Heart left ventricle (tissue), 16 donors: ENCODE measurements at regions not wholly inside any gene's neighbourhood (a gene's known extent, or its start where the extent isn't known, plus 50 kb on each side); places are given as distances from the start of the nearest gene placed in this dataset.

Experiments used
- ATAC-seq, 4 donors: fragments of 200-7000 bp; cut with Tn5 transposase; one replicate each; pipeline ENCODE4 v1.9.1; 2020 to 2022; ENCODE audit warnings: moderate library complexity in 4 of 4, mild to moderate bottlenecking in 3 of 4, moderate number of reproducible peaks in 1 of 4
- DNase-seq, 5 donors: peaks; one replicate each; pipeline ENCODE4 v3.0.0-alpha.2; 2020
- H3K27ac ChIP-seq, 12 donors: fragments of 200-600 bp; sonication (generic) in 4 of 12; one replicate each; pipeline versions ENCODE4 v1.5.0 to v1.8.0; 2016 to 2022; ENCODE audit warnings: mild to moderate bottlenecking in 2 of 12
- H3K27me3 ChIP-seq, 9 donors: fragments of 200-600 bp; sonication (generic) in 2 of 9; one replicate each; pipeline versions ENCODE4 v1.5.1 to v1.8.0; 2016 to 2022; ENCODE audit warnings: mild to moderate bottlenecking in 3 of 9
- H3K36me3 ChIP-seq, 9 donors: fragments of 200-600 bp; sonication (generic) in 2 of 9; one replicate each; pipeline versions ENCODE4 v1.5.0 to v1.8.0; 2018 to 2022; ENCODE audit warnings: mild to moderate bottlenecking in 2 of 9
- H3K4me1 ChIP-seq, 12 donors: fragments of 200-600 bp; sonication (generic) in 4 of 12; one replicate each; pipeline versions ENCODE4 v1.5.0 to v1.8.0; 2016 to 2022; ENCODE audit warnings: mild to moderate bottlenecking in 3 of 12
- H3K4me3 ChIP-seq, 12 donors: fragments of 200-600 bp; sonication (generic) in 4 of 12; one replicate each; pipeline versions ENCODE4 v1.5.0 to v1.8.0; 2017 to 2022; ENCODE audit warnings: mild to moderate bottlenecking in 9 of 12, moderate library complexity in 4 of 12
- H3K9me3 ChIP-seq, 12 donors: fragments of 200-600 bp; sonication (generic) in 4 of 12; one replicate each; pipeline versions ENCODE4 v1.5.0 to v1.8.0; 2016 to 2022; ENCODE audit warnings: mild to moderate bottlenecking in 1 of 12
- POLR2A ChIP-seq, 2 donors: fragments of 450-650 bp; IDR thresholded peaks; one replicate each; pipeline ENCODE4 v1.6.1; 2017; ENCODE audit warnings: antibody characterized with exemption in 2 of 2, mild to moderate bottlenecking in 2 of 2, moderate library complexity in 2 of 2
- WGBS, 4 donors: extraction: QIAGEN DNeasy Blood & Tissue Kit in 2 of 4; methylation state at CpG; one replicate each; pipeline versions ENCODE4 v1.1.5 to v1.1.7; 2013 to 2018; 5-methylcytosine and 5-hydroxymethylcytosine counted together
- intact Hi-C, 10 donors: fragments of 100-400 bp; cut with DNase I; formaldehyde crosslinking; loops; one replicate each; pipeline versions ENCODE4 v1.11.1 to v1.14.2; 2022
- TF ChIP-seq, protein P1 (sequence below), 12 donors: fragments of 200-600 bp; sonication (generic) in 4 of 12; IDR thresholded peaks; one replicate each; pipeline versions ENCODE4 v1.5.0 to v1.8.0; 2018 to 2022; ENCODE audit warnings: antibody characterized with exemption in 12 of 12, mild to moderate bottlenecking in 5 of 12
- donor health status: ischemic (EF 13 %, LVEDD 7.1; RV severe dilation, severe dysfunction).
- donor health status: healthy with polysubstance abuse.
- donor health status: DM: no; HTN: yes; CAD: no.
- donor health status: DM: no; HTN: no; CAD: no.
- donor health status: ischemic (EF 25% LVEDD 6.9; RV normal size, moderate dysfunction).
- donor health status: ischemic (EF 25% LVEDD 5.7; RV mildly dilated, moderate dysfunction).
- donor health status: healthy.
- donor health status: DM: yes; HTN: yes; CAD: no.
- donor health status: ischemic (EF 35%, LVEDD 5.7; RV mildly dilated, moderate dysfunction).
- donor health status: nonischemic (EF 11% LVEDD 7.7; RV severe dilation, severe dysfunction).
- donor health status: DM: yes; HTN: yes; CAD: no.
- donor health status: PGD.
- donor health status: ischemic (EF 29% LVEDD 5.4; RV normal size, mild dysfunction).
- donor health status: nonischemic (EF 23%, LVEDD 6.1; RV moderate dilation, normal function).

DNA sequence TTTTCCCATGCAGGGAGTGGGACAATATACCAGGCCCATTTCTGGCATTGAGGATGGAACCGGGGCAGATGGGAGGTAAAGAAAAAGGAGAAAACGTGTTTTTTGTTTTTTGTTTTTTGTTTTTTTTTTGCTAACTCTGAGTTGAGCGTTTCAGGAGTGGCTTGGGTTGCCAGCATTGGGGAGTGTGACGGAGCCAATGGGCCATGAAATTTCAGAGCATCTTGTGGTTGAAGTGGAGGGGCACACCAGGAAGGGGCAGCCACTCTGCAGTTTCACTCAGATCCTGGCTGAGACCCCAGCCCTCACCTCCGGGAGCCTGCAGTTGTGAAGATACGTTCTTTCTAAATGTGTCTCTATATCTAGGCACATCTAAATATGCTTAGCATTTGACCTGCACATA, 240.5 kb downstream of the TLE3 start:
- 86 to 94% (median 91%) methylated on average over 6 of the region's 6 CpGs for WGBS, 4 donors
- peaks cover 0 to 28% (median 0%) of the 10 kb centered on the region in 9 donors for H3K27me3 ChIP-seq
- H3K36me3 ChIP-seq, result no peaks in the 10 kb centered on the region
- DNase-seq (no peak), ATAC-seq (no peak)
- H3K4me1 ChIP-seq, result no peaks in the 10 kb centered on the region
- H3K4me3 ChIP-seq, result no peak overlapping the region
- H3K27ac ChIP-seq, result no peak overlapping the region
- H3K9me3 ChIP-seq, result no peaks in the 10 kb centered on the region
- TF ChIP-seq, protein P1, sequence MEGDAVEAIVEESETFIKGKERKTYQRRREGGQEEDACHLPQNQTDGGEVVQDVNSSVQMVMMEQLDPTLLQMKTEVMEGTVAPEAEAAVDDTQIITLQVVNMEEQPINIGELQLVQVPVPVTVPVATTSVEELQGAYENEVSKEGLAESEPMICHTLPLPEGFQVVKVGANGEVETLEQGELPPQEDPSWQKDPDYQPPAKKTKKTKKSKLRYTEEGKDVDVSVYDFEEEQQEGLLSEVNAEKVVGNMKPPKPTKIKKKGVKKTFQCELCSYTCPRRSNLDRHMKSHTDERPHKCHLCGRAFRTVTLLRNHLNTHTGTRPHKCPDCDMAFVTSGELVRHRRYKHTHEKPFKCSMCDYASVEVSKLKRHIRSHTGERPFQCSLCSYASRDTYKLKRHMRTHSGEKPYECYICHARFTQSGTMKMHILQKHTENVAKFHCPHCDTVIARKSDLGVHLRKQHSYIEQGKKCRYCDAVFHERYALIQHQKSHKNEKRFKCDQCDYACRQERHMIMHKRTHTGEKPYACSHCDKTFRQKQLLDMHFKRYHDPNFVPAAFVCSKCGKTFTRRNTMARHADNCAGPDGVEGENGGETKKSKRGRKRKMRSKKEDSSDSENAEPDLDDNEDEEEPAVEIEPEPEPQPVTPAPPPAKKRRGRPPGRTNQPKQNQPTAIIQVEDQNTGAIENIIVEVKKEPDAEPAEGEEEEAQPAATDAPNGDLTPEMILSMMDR (IDR thresholded peaks at IDR 0.05), result no peak
- TF ChIP-seq POLR2A (IDR thresholded peaks at IDR 0.05), result no peak
- intact Hi-C loops, result no loop called here

GRCh38 chr15:69857686-69858391, 239.9 kb downstream of the TLE3 start:
- Histone ChIP-seq H3K4me3 (no peak overlapping the region), H3K36me3 (no peaks in the 10 kb centered on the region), H3K9me3 (no peaks in the 10 kb centered on the region), H3K27me3 (peaks cover 0 to 34% (median 0%) of the 10 kb centered on the region in 9 donors), H3K4me1 (no peaks in the 10 kb centered on the region), H3K27ac (no peak overlapping the region)
- intact Hi-C loops, result no loop called here
- TF ChIP-seq, protein P1 (IDR thresholded peaks at IDR 0.05), result no peak
- TF ChIP-seq POLR2A (IDR thresholded peaks at IDR 0.05), result no peak
- WGBS, 4 donors, result 62 to 79% (median 70%) methylated on average over 9 to 10 of the region's 10 CpGs
- ATAC-seq (no peak), DNase-seq (no peak)

- Histone ChIP-seq H3K4me3 (no peak overlapping the region), H3K9me3 (no peaks in the 10 kb centered on the region), H3K36me3 (no peaks in the 10 kb centered on the region), H3K27me3 (peaks cover 0 to 35% (median 0%) of the 10 kb centered on the region in 9 donors), H3K4me1 (no peaks in the 10 kb centered on the region), H3K27ac (no peak overlapping the region)
- 90 to 96% (median 93%) methylated on average over 5 of the region's 5 CpGs for WGBS, 4 donors
- no peak for DNase-seq
- intact Hi-C loops, result no loop called here
- TF ChIP-seq POLR2A (IDR thresholded peaks at IDR 0.05), result no peak
- TF ChIP-seq, protein P1 (IDR thresholded peaks at IDR 0.05), result no peak
- no peak for ATAC-seq
Measured at GRCh38 chr15:69858456-69858855, 239.3 kb downstream of the TLE3 start.

- Histone ChIP-seq H3K4me1 (no peaks in the 10 kb centered on the region), H3K36me3 (no peaks in the 10 kb centered on the region), H3K9me3 (no peaks in the 10 kb centered on the region), H3K27me3 (peaks cover 0 to 35% (median 0%) of the 10 kb centered on the region in 9 donors), H3K4me3 (no peak overlapping the region), H3K27ac (no peak overlapping the region)
- ATAC-seq, result no peak
- DNase-seq, result no peak
- 91 to 97% (median 93%) methylated on average over 5 of the region's 5 CpGs for WGBS, 4 donors
- no peak for TF ChIP-seq POLR2A (IDR thresholded peaks at IDR 0.05)
- TF ChIP-seq, protein P1 (IDR thresholded peaks at IDR 0.05), result no peak
- intact Hi-C loops, result no loop called here
Measured at GRCh38 chr15:69859866-69860265, 237.9 kb downstream of the TLE3 start.
